MM.1S (cell line): ENCODE measurements at regions not wholly inside any gene's neighbourhood (a gene's known extent, or its start where the extent isn't known, plus 50 kb on each side); places are given as distances from the start of the nearest gene placed in this dataset.

ENCODE experiments used
- DNase-seq: peaks from one replicate; pipeline ENCODE4 v3.0.0-alpha.2; 2015
- H2AFZ ChIP-seq: fragments of 300-600 bp; sonication (generic); 2 replicates; pipeline ENCODE4 v1.6.0; 2016; ENCODE audit warnings: antibody characterized with exemption, low read length
- H3F3A ChIP-seq: fragments of 300-600 bp; sonication (generic); 2 replicates; pipeline ENCODE4 v1.6.1; 2016; ENCODE audit warnings: mild to moderate bottlenecking, antibody characterized with exemption, low read length, moderate library complexity, mixed read lengths; ENCODE audit not compliant: insufficient read depth
- H3K27ac ChIP-seq: fragments of 300-600 bp; sonication (generic); 2 replicates; pipeline ENCODE4 v1.5.1; 2016; ENCODE audit warnings: mild to moderate bottlenecking, low read length
- H3K27me3 ChIP-seq: fragments of 300-600 bp; sonication (generic); replicated peaks from 2 replicates; pipeline ENCODE4 v1.6.0; 2016; ENCODE audit warnings: low read length; ENCODE audit not compliant: insufficient read depth
- H3K36me3 ChIP-seq: fragments of 300-600 bp; sonication (generic); replicated peaks from 2 replicates; pipeline ENCODE4 v1.6.1; 2016; ENCODE audit warnings: mild to moderate bottlenecking, low read length, mixed read lengths; ENCODE audit not compliant: insufficient read depth
- H3K4me1 ChIP-seq: fragments of 300-600 bp; sonication (generic); 2 replicates; pipeline ENCODE4 v1.6.1; 2016; ENCODE audit warnings: low read length, mixed read lengths
- H3K4me2 ChIP-seq: fragments of 300-600 bp; sonication (generic); 2 replicates; pipeline ENCODE4 v1.6.0; 2016; ENCODE audit warnings: low read depth, low read length
- H3K4me3 ChIP-seq: fragments of 300-600 bp; sonication (generic); 2 replicates; pipeline ENCODE4 v1.5.1; 2016; ENCODE audit warnings: low read length, mixed read lengths
- H3K79me2 ChIP-seq: fragments of 300-600 bp; sonication (generic); 2 replicates; pipeline ENCODE4 v1.6.1; 2016; ENCODE audit warnings: mixed run types, low read length, mixed read lengths
- H3K9ac ChIP-seq: fragments of 300-600 bp; sonication (generic); 2 replicates; pipeline ENCODE4 v1.6.1; 2016; ENCODE audit warnings: low read length, mixed read lengths
- H3K9me2 ChIP-seq: fragments of 300-600 bp; sonication (generic); replicated peaks from 2 replicates; pipeline ENCODE4 v1.6.1; 2016; ENCODE audit warnings: mild to moderate bottlenecking, low read length, mixed read lengths; ENCODE audit not compliant: insufficient read depth
- H3K9me3 ChIP-seq: fragments of 300-600 bp; sonication (generic); replicated peaks from 2 replicates; pipeline ENCODE4 v1.6.1; 2016; ENCODE audit warnings: mild to moderate bottlenecking, low read length, mixed read lengths; ENCODE audit not compliant: insufficient read depth
- H4K20me1 ChIP-seq: fragments of 300-600 bp; sonication (generic); 2 replicates; pipeline ENCODE4 v1.6.1; 2016; ENCODE audit warnings: mild to moderate bottlenecking, low read length, moderate library complexity, mixed read lengths; ENCODE audit not compliant: insufficient read depth
- EZH2 ChIP-seq: fragments of 300-600 bp; sonication (generic); optimal IDR thresholded peaks from 2 replicates; pipeline ENCODE3; 2017; ENCODE audit warnings: low read depth, mild to moderate bottlenecking, antibody characterized with exemption, low read length, mixed read lengths
- EZH2phosphoT487 ChIP-seq: fragments of 300-600 bp; sonication (generic); IDR thresholded peaks from 2 replicates; pipeline ENCODE4 v1.6.1; 2018; ENCODE audit warnings: antibody characterized with exemption, low read length
- TF ChIP-seq, protein P1 (sequence below): fragments of 300-600 bp; sonication (generic); IDR thresholded peaks from 2 replicates; pipeline ENCODE4 v1.5.1; 2016; ENCODE audit warnings: antibody characterized with exemption, low read length, mixed read lengths

DNA sequence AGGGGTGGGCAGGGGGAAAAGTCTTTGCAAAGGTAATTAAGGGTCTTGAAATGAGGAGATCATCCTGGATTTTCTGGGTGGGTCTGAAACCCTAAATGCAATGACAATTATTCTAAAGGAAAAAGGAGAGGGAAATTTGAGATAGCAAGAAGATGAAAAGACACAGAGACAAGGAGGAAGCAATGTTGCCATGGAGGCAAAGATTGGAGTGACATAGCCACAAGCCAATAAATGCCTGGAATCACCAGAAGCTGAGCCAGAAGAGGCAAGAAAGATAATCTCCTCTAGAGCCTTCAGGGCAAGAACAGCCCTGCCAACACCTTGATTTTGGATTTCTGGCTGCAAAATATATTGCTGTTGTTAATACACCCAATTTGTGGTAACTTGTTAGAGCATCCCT is 1246.3 kb upstream of the PIK3C3 start:
- Histone ChIP-seq H3K4me3 (no peak overlapping the region), H3K4me1 (no peaks in the 10 kb centered on the region), H4K20me1 (no peaks in the 10 kb centered on the region), H3K36me3 (no peaks in the 10 kb centered on the region), H3K9me2 (no peaks in the 10 kb centered on the region), H3F3A (no peaks in the 10 kb centered on the region), H3K9me3 (no peaks in the 10 kb centered on the region), H2AFZ (no peak overlapping the region), H3K79me2 (no peaks in the 10 kb centered on the region), H3K27ac (no peak overlapping the region), H3K9ac (no peak overlapping the region), H3K4me2 (no peak overlapping the region), H3K27me3 (no peaks in the 10 kb centered on the region)
- no peak for DNase-seq
- TF ChIP-seq, protein P1, sequence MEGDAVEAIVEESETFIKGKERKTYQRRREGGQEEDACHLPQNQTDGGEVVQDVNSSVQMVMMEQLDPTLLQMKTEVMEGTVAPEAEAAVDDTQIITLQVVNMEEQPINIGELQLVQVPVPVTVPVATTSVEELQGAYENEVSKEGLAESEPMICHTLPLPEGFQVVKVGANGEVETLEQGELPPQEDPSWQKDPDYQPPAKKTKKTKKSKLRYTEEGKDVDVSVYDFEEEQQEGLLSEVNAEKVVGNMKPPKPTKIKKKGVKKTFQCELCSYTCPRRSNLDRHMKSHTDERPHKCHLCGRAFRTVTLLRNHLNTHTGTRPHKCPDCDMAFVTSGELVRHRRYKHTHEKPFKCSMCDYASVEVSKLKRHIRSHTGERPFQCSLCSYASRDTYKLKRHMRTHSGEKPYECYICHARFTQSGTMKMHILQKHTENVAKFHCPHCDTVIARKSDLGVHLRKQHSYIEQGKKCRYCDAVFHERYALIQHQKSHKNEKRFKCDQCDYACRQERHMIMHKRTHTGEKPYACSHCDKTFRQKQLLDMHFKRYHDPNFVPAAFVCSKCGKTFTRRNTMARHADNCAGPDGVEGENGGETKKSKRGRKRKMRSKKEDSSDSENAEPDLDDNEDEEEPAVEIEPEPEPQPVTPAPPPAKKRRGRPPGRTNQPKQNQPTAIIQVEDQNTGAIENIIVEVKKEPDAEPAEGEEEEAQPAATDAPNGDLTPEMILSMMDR, result no peak
- TF ChIP-seq EZH2phosphoT487 (no peak), EZH2 (no peak)

DNA sequence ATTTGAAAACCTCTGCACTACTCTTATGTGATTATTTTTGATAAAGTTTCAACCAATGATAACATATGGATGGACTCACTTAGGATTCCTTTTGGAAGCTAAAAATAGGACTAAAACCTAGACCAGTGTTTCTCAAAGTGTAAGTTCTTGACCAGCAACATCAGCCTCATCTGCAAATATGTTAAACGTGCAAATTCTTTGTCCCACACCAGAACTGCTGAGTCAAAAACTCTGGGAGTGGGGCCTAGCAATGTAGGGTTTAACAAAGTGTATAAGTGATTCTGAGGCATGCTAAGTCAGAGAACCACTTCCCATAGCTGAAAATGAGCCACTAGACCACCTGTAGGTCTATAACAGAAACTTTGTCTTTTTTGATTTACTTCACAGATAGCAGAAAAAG is 1247.2 kb upstream of the PIK3C3 start:
- H3K27ac ChIP-seq, result no peak overlapping the region
- no peak overlapping the region for H3K4me2 ChIP-seq
- TF ChIP-seq EZH2, result no peak
- TF ChIP-seq, protein P1, result no peak
- no peak for TF ChIP-seq EZH2phosphoT487
- no peak overlapping the region for H2AFZ ChIP-seq
- no peaks in the 10 kb centered on the region for H3K27me3 ChIP-seq
- no peak overlapping the region for H3K4me3 ChIP-seq
- H3K9ac ChIP-seq, result no peak overlapping the region
- H3K9me3 ChIP-seq, result no peaks in the 10 kb centered on the region
- no peaks in the 10 kb centered on the region for H3K79me2 ChIP-seq
- no peak for DNase-seq
- no peaks in the 10 kb centered on the region for H3K36me3 ChIP-seq
- H4K20me1 ChIP-seq, result no peaks in the 10 kb centered on the region
- no peaks in the 10 kb centered on the region for H3K4me1 ChIP-seq
- no peaks in the 10 kb centered on the region for H3F3A ChIP-seq
- H3K9me2 ChIP-seq, result no peaks in the 10 kb centered on the region

DNA sequence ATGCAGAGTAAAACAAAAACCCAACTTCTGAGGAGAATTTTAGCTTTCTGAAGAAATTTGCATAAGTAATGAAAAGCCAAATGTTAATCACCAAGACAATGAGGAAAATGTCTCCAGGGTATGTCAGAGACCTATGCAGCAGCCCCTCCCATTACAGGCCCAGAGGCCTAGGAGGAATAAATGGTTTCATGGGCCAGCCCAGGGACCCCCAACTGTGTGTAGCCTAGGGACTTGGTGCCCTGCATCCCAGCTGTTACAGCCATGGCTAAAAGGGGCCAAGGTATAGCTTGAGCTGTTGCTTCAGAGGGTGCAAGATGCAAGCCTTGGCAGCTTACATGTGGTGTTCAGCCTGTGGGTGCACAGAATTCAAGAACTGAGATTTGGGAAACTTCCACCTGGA is 1256.9 kb upstream of the PIK3C3 start:
- Histone ChIP-seq H3K79me2 (no peaks in the 10 kb centered on the region), H3K4me3 (no peak overlapping the region), H3K9me3 (no peaks in the 10 kb centered on the region), H3K9me2 (no peaks in the 10 kb centered on the region), H3K27me3 (no peaks in the 10 kb centered on the region), H4K20me1 (no peaks in the 10 kb centered on the region), H3K4me1 (0 out of 2 replicates have a peak, but pooled peaks cover 10% of the 10 kb centered on the region), H3K9ac (no peak overlapping the region), H3K36me3 (no peaks in the 10 kb centered on the region), H3F3A (no peaks in the 10 kb centered on the region), H3K4me2 (no peak overlapping the region), H2AFZ (no peak overlapping the region), H3K27ac (no peak overlapping the region)
- no peak for DNase-seq
- TF ChIP-seq EZH2phosphoT487 (no peak), EZH2 (no peak)
- TF ChIP-seq, protein P1, result no peak

DNA sequence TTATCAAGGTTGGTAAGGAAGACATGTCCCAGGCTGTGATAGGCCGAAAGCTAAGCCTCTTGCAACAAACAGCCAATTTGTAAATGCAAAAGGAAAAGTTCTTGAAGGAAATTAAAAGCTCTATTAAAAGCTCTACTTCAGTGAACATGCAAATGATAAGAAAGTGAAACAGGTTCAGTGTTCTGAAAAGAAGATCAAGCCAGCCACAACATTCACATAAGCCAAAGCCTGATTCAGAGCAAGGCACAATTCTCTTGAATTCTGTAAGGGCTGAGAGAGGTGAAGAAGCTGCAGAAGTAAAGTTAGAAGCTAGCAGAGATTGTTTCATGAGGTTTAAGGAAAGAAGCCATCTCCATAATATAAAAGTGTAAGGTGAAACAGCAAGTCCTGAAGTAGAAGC is 1259.5 kb upstream of the PIK3C3 start:
- Histone ChIP-seq H3K9ac (no peak overlapping the region), H3K36me3 (no peaks in the 10 kb centered on the region), H3K9me2 (no peaks in the 10 kb centered on the region), H3F3A (no peaks in the 10 kb centered on the region), H3K27me3 (no peaks in the 10 kb centered on the region), H3K79me2 (no peaks in the 10 kb centered on the region), H4K20me1 (no peaks in the 10 kb centered on the region), H3K9me3 (no peaks in the 10 kb centered on the region), H3K4me1 (0 out of 2 replicates have a peak, but pooled peaks cover 10% of the 10 kb centered on the region), H3K4me2 (peak overlapping the region; percentile 9; the same call in 1 of the 2 replicates), H3K27ac (no peak overlapping the region), H2AFZ (no peak overlapping the region), H3K4me3 (no peak overlapping the region)
- DNase-seq, result peak; percentile 56
- TF ChIP-seq EZH2 (no peak), EZH2phosphoT487 (no peak)
- TF ChIP-seq, protein P1, result no peak
